ENCODE measurements at regions not wholly inside any gene's neighbourhood (a gene's known extent, or its start where the extent isn't known, plus 50 kb on each side); places are given as distances from the start of the nearest gene placed in this dataset.

DNA sequence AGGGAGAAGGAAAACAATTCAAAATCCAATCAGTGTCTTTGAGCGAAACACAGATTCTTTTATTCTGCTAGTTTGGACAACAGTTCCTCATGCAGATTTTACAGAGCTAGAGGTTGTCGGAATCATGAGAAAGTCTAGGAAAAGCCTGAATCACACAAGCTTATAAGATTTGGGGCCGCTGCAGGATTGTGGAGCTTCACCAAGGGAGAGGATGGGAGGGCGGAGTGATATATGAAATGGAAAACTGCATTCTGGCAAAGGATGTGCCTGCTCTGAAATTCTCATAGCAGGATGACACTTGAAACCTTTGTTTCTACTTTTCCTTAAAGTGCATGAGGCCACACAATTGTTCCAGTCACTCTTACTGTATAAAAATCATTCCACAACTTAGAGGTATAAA, 134.3 kb downstream of the OR2K2 start:
- no peak for DNase-seq (ENCODE audit: low spot score)

DNA sequence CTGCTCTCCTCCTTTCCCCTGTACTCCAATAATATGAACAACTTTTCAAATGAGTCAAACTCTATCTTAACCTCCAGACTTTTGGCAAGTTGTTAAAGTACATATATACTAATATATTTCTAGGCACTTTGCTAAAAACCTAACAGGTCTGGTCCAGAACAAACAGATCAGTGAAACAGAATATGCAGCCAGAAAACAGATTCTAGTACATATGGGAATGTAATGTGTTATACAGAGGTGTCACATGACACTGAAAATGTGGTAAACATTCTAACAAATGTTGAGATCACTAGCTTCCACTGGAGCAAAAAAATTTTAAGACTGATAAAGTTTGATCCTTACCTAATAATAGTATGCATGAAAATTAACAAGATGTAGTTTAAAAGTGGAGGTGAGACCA, 136.9 kb downstream of the OR2K2 start:
- DNase-seq (ENCODE audit: low spot score) = no peak

DNA sequence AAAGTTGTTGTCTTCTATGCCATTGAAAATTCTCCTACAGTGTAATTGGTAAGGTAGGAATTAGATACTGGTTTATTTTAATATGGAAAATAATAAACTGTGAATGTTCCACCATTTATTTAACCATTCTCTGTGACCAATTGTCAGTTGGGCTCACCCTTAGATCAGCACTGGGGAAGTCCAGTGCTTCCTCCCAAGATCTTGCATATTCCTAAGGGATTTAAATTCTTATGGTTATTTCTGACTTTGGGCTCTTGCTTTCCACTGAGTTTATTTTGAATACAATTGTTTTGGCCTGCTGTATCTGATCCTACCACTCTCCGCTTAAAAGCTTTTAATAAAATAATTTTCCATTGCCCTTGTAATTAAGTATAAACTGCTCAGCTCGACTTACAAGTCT, 137.4 kb downstream of the OR2K2 start:
- DNase-seq (ENCODE audit: low spot score) = no peak

GRCh38 chr9:111190347-111190746, 139.7 kb downstream of the OR2K2 start:
- no peak for DNase-seq (ENCODE audit: low spot score)

DNA sequence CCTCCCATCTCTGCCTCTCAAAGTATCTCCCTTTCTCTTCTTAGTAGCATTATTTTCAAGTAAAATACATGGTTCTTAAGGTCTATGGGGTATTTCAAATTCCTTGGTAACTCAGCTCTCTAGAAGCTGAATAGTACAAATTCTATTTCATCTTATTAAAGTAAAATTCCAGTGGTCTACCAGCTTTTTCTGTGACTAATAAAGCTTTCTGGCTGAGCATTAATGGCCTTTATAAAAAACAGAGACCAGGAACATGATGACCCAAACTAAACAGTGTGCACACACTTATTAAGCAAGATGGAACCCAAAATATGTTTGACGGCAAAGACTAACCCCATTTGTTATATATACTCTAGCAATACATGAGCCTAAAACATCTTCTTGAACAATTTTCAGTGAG, 142.6 kb downstream of the OR2K2 start:
- no peak for DNase-seq (ENCODE audit: low spot score)

GRCh38 chr9:111186021-111186530, 143.9 kb downstream of the OR2K2 start:
- no peak for DNase-seq (ENCODE audit: low spot score)

- DNase-seq (ENCODE audit: low spot score) = no peak
Measured at GRCh38 chr9:111180811-111181210, 142.5 kb upstream of the LPAR1 start.

GRCh38 chr9:111179577-111179976, 141.3 kb upstream of the LPAR1 start:
- DNase-seq (ENCODE audit: low spot score) = no peak

- DNase-seq (ENCODE audit: low spot score) = peak; percentile 16
Measured at GRCh38 chr9:111178331-111179055, 140.2 kb upstream of the LPAR1 start.

- no peak for DNase-seq (ENCODE audit: low spot score)
Measured at GRCh38 chr9:111176511-111176910, 138.2 kb upstream of the LPAR1 start.

GRCh38 chr9:111175350-111175749, 137.1 kb upstream of the LPAR1 start:
- DNase-seq (ENCODE audit: low spot score) = no peak

DNA sequence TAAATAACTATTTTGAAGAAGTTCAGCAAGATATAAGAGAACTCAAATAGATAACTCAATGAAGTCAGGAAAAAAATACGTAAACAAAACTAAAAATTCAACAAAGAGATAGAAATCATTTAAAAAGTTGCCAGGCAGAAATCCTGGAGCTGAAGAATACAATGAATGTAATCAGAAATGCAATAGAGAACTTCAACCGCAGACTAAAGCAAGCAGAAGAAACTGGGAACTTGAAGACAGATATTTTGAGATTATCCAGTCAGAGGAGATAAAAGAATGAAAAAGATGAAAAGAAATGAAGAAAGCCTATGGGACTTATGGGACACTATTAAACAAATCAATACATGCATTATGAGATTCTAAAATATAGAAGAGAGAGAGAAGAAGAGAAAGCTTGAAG, 129.1 kb upstream of the LPAR1 start:
- DNase-seq (ENCODE audit: low spot score) = no peak

GRCh38 chr9:111163716-111164389, 125.6 kb upstream of the LPAR1 start:
- DNase-seq (ENCODE audit: low spot score) = no peak

DNA sequence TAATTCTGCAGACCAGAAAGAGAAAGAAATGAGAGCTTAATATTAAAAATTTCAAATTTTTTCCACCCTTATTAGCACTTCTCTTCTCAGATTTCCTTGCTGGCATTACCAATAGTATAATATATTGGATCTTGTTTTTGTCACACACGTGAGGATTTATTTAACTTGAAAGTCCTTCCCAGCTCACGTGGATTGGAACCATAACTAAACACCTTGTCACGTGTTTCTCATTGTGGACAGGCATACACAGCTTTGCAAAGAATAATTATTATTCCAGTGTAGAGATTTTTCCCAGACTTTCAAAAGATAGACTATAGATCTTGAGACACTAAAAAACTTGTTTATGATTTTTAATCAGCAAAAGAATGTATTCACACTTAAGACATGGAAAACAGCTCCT, 123.8 kb upstream of the LPAR1 start:
- no peak for DNase-seq (ENCODE audit: low spot score)

GRCh38 chr9:111161015-111161415, 122.7 kb upstream of the LPAR1 start:
- DNase-seq (ENCODE audit: low spot score) = peak; percentile 29

DNA sequence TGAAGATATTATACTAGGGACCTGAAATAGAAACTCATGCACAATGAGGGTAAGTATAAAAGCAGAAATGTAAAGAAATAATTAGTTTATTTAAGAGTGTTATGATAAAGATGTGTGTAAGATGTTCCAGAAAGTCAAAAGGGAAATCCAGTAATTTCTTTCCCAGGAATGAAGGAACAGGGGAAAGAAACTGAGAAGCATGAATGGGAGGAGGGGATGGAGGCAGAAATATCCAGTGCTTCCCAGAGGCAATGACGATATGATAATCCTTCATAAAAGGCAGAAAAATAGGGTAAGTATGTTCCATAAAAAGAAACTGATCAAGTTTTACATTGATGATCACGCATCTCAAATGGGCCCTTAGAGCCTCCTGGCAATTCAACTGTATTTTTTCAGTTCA, 120.7 kb upstream of the LPAR1 start:
- DNase-seq (ENCODE audit: low spot score) = no peak

DNA sequence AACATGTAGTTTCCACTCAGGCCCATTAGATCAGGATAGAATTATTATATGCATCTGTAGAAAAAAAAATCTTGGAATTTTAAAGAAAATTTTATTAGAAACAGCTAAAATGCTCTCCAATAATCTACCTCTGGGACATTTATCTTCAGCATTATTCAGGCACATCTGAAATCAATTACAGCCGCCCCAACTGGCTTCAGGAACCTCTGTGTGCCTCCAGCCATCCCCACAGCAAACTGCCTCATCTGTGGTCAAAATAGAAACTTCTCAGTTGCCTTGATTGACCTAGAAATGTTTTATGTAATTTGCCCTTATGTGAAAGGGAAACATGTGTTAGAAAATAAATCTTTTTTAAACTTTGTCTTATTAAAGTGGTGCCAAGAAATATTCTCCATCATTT, 120.1 kb upstream of the LPAR1 start:
- DNase-seq (ENCODE audit: low spot score) = no peak

GRCh38 chr9:111154081-111154562, 115.9 kb upstream of the LPAR1 start:
- no peak for DNase-seq (ENCODE audit: low spot score)

DNA sequence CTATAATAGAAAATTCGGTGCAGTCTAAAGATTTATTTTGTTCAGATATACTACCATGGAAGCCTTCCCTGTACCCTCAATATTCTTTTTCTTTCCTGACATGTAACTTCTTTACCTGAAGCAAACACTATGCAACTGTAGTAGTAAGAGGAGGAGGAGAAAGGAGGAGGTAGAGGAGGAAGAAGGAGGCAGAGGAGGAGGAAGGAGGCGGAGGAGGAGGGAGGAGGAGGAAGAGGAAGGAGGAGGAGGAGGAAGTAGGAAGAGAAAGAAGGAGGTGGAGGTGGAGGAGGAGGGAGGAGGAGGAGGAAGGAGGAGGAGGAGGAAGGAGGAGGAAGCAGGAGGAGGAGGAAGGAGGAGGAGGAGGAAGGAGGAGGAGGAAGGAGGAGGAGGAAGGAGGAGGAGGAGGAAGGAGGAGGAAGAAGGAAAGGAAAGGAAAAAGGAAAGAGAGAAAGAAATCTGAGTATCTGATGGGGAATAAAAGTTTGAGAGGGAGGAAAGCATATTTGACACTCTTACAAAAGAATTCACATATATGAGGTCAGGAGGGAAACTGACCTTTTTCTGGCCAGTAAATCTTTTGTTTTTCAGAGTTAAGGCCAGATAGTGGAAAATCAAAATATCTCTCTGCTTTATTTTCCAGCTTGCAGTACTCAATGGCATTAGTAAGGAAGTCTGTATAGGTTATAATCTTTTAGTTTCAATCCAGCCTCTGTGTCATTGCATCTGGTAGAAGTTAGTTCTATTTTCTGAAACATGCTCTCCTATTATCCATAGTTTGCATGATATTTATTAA, 114.5 kb upstream of the LPAR1 start:
- DNase-seq (ENCODE audit: low spot score) = no peak

GRCh38 chr9:111151537-111151936, 113.3 kb upstream of the LPAR1 start:
- DNase-seq (ENCODE audit: low spot score) = no peak

DNA sequence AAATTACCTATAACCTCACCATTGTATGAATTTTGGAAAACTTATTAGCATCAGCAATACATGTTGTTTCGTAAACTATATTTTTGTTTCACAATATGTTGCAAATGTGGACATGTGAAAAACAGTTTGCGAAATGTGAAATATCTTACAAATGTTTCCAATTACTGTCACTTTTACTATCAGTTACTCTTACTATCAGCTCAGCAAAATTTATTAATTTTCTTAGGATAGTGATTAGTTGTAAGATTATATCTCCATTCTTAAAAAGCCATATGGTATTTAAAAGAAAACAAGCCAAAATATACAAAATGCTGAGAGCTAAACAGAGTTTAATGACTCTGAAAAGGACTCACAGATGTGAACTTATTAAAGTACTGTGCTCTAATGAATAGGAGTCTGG, 111.9 kb upstream of the LPAR1 start:
- no peak for DNase-seq (ENCODE audit: low spot score)

- no peak for DNase-seq (ENCODE audit: low spot score)
Measured at GRCh38 chr9:111149018-111149759, 110.9 kb upstream of the LPAR1 start.

Data from hepatic stellate cell (primary cell).